Amniotic stem cell (primary cell): ENCODE measurements at regions not wholly inside any gene's neighbourhood (a gene's known extent, or its start where the extent isn't known, plus 50 kb on each side); places are given as distances from the start of the nearest gene placed in this dataset.

Experiments used
- DNase-seq: peaks from one replicate; lab custom pipeline; 2025; lab: John Stamatoyannopoulos, UW

DNA sequence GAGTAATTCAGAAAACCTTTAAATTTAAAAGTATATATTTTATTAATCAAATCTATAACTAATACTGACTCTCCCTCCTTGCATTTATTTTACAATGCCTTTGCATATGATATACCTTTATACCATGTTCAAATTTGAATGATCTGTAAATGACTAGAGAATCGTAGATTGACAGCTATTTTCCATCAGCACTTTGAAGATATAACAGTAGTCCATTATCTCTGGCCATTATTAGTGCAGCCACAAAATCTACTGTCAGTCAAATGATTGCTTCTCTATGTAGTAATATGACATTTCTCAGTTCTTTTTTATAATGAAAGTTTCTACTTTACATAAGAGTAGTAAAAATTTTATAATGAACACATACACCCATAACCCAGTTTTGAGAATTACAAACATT is 1054.8 kb upstream of the B3GALT2 start:
- DNase-seq = no peak

DNA sequence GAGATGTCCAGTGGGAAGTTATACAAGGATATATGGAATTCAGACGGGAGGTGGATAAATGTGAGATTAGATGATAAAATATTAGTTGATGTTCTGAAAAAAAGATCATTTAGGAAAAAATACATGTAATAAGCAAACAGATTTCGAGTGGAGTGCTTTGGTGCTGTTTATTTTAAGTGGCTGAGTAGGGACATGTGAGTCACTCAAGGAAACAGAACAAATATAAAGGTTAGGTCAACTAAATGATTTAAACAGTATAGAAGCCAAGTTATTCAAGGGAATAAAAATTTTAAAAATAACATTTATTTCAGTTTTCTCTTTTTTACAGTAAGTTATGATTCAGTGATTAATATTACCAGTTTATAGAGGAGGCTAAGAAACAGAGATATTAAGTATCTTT is 1046.7 kb upstream of the B3GALT2 start:
- no peak for DNase-seq

DNA sequence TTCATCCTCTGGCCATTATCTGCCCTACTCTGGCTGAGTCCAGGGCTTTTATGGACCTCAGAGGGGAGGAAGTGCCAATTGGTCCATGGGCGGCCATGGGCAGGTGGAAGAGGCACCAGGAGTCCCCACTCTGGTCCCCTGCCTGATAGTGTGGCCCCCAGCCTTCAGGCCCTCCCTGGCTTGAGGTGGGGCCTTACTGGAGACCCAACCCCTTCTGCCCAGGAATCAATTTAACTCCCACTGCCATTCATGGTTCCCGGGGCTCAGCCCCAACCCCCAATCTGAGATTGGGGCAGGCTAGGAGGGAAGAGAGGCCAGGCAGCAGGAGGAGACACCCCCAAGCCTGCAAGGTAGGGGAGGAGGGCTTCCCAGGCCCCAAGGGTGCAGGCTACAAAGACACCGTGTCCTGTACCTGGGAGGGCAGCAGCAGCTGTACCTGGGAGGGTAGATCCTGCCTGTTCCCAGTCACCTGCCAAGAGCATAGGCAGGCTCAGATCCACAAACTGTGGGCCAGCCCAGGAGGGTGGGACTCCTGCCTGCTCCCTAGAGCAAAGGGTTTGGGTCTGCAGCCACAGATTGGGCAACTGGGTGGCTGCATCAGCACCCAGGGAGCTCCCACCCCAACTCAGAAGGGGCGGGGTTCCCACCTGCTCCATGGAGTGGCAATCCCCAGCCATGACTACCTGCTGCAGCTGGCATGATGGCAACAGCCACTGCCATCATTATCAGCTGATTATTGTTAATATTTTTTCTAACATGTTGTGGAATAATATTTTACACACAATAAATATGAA is 1044.1 kb upstream of the B3GALT2 start:
- DNase-seq = no peak

DNA sequence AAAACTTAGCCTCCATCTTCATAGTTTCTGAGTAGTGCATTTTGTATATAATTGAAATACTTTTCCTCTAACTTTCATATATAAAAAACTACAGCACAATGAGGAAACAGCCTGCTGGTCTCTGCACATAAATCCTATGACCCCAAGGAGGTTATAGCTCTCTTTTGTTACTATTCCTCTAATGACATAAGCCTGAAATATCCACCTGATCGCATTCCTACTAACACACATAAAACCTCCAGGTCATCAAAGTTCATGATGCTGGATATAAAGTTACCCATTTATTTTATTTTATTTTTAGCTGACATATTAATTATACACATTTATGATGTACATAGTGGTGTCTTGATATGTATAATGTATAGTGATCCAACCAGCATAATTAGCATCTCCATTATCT is 1042.0 kb upstream of the B3GALT2 start:
- DNase-seq = no peak

DNA sequence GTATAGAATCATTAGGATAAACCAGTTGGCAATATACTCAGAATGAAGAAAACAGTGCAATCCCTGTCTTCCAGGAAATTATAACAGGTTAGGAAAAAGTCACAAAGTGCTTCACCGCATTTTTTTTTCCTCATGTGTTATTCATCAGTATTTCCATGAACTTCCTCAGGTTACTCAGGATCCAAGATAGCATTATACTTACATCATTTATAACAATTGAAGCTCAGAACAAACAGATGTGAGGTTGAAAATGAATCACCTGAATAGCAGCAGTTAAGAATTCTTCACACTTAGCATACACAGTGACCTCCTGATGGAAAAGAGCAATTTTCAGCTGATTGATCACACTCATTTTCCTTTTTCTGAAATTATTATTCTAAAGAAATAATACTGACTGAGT is 1040.7 kb upstream of the B3GALT2 start:
- no peak for DNase-seq

DNA sequence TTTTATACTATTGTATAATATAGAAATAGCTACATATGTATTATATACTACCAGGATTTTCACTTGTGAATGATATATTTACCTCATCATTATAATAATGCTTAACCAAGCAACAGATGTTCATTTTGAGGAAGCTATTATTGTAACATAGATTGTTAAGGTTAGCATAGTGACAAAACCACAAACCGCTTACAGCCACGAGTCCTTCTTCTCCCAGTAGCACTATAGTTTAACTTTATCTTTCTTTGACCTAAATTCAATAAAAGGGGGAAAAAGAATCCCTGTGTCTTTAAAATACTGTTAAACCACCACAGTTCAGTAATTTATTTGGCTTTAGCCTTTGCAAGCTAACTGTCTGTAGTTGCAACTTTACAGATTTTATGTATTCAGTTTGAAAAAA is 1039.4 kb upstream of the B3GALT2 start:
- DNase-seq = no peak

DNA sequence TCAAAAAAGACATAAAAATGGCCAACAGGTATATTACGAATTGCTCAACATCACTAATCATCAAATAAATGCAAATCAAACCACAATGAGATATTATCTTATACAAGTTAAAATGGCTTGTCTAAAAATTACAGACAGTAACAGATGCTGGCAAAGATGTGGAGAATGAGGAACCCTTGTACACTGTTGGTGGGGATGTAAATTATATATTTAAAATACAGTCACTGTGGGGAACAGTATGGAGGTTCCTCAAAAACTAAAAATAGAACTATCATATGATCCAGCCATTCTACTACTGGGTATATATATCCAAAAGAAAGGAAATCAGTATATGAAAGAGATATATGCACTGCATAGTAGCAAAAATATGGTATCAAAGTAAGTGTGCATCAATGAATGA is 1037.2 kb upstream of the B3GALT2 start:
- DNase-seq = no peak

DNA sequence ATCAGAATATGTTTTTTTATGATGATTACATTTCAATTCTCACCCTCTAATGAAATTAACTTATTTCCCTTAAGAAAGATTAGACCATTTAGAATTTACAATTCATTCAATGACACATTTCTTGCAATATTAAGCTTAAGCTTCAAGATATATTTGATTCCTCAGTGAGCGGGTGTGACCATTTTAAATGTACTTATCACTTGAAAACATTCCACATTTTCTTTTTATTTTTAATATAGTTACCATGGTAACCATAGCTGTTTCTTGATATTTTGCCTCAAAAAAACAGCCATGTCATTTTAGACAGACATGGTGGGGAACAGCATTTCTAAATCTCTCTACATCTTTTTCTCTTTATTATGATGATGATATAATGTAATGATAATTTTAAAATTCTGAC is 1029.0 kb upstream of the B3GALT2 start:
- DNase-seq = no peak

DNA sequence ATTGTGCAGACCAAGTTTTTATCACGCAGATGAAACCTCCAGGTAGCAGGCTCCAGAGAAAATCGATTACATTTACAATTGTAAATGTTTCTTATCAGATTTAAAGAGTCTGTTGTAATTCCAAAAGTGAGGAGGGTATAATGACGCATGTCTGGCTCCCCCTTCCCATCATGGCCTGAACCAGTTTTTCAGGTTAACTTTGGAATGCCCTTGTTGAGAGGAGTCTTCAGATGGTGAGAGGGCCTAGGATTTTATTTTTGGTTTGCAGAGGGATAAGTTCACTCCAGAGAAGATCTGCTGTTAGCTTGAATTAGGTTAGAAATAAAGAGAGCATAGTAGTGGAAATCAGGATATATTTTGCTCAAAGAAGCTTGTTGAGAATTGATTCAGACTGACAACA is 1028.3 kb upstream of the B3GALT2 start:
- no peak for DNase-seq

DNA sequence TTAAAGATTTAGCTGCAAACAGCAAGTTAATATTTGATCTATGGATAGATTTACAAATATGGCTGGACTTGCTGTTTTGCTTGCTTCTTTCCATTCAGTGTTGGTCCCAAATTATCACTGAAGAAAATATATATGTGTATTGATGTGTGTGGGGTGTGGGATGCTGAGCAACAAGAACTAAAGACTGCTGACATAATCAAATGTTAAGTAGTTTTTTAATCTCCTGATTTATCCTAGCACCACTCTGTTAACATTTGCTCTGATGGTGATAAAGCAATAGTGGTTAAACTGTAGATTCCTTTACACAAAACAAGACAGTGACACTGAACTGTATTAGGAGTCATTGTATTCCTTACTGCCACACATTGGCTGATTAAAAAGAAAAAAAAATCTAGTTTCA is 1023.5 kb upstream of the B3GALT2 start:
- DNase-seq = no peak

DNA sequence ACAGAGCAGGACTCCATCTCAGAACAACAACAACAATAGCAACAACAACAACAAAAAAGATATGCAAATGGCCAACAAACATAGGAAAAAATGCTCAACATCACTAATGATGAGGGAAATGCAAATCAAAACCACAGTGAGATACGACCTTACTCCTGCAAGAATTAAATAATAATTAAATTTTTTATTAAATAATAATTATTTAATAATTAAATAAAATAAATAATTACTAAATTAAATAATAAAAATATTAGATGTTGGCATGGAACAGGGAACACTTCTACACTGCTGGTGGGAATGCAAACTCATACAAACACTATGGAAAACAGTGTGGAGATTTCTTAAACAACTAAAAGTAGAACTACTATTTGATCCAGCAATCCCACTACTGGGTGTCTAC is 1022.3 kb upstream of the B3GALT2 start:
- DNase-seq = no peak

DNA sequence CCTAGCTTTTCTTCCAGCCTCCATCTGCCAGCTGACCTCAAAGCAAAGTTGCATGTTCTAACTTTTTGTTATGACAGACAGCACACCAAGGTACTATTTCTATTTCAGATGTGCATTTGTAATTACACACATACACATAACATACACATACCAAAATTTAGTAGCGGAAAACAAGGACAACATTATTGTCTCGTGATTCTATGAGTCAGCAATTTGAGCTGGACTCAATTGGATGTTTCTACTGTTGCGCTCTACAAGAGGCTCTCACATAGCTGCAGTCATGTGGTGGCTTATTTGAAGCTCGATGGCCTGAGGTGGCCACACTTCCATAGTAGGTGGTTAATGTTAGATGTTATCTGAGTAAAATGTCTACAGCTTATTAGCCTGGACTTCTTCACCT is 1010.1 kb upstream of the B3GALT2 start:
- no peak for DNase-seq

DNA sequence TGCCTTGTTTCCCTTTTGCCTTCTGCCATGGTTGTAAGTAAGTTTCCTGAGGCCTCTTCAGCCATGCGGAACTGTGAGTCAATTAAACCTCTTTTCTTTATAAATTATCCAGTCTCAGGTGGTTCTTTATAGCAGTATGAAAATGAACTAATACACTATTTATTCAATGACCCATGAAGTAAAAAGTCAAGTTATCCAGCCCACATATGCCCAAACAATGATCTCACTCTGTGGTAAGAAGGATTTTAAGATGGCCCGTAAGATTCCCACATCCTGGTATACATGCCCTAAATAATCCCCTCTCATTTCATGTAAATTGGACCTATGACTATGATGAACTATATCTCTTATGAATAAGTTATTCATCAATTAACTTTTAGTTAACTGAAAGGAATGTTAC is 1008.3 kb upstream of the B3GALT2 start:
- no peak for DNase-seq

DNA sequence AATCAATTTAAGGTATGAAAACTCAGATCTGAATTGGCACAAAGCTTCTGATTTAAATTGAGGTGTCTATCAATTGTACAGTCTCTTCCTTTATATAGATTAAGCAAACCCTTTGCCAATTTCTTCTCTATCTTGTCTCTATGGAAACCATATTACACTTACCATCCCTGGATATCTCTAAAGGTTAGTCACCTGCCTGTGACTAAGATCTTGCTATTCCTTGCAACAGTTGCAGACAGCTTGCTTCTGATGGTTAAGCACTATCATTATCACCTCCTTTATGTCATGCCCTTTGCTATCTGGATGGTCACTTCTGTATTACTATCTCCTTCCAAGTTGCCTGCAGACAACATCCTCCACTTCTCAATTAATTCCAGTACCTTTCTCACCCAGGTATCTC is 998.6 kb upstream of the B3GALT2 start:
- no peak for DNase-seq

DNA sequence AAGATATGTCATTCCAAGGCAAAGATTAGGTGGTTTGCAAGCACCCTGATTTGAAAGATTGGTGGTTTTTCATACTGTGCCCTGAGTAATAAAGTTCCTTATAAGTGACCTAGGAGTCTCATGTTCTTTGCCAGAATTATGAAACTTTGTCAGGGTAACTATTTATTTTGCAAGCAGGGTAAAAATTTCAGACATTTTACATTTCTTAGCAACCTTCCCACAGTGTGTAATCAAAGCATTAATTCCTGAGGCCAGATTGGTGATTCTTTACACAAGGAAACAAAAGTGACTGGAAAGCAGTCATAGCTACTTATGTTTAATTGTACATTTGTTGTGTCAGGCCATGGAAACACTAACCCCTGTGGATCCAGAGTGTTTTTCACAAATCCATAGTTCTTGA is 998.0 kb upstream of the B3GALT2 start:
- no peak for DNase-seq

DNA sequence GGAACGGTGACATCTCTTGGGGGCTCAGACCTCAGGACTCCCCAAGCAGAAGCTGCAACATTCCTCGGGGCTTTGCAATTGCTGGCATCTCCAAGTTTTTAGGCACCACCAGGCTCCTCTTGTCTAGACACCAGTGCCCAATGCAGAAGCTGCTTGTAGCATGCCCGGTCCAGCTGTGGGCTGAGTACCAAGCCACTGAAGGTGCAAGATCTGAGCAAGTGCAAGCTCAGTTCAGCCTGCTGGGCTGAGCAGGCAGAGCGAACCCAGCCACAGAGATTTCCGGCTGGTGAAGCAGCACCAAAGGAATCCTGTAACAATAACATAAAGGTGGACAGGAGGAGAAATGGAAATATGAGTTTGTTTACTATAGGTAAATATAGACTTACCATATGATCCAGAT is 995.4 kb upstream of the B3GALT2 start:
- no peak for DNase-seq

DNA sequence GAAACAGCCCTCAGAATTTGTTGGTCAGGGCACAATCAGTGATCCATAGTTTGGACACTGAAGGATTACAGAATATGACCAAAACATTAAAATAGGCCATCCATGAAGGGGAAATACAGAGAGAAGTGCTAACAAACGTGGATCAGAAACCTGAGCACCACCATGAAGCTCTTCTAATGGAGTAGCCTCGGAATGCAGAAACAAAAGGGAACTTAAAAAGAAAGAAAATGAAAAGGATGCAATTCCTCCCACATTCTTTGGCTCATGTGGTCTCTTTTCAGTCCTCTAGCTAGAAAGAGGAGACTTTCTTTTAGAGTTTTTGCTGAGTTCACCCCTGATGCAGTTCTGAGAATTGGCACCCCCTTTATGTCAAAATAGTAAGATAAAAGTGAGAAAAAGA is 989.8 kb upstream of the B3GALT2 start:
- DNase-seq = no peak

DNA sequence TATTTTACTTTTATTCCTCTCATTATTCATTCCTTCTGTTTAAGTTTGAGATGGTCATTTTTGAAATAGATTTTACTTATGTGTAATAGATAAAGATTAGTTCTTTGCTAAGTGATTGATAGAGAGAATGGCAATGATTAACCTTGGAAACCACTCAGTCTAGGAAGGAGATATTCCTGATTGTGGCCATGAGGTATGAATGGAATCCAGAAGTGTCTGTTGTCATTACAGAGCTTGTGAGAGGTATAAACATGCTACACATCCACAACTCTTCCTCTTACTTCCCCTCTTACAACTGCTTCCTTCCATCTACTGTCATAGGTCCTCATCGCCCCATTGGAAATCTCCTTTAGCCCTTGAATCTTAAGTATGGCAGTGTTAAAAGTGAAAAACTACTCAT is 988.8 kb upstream of the B3GALT2 start:
- no peak for DNase-seq

DNA sequence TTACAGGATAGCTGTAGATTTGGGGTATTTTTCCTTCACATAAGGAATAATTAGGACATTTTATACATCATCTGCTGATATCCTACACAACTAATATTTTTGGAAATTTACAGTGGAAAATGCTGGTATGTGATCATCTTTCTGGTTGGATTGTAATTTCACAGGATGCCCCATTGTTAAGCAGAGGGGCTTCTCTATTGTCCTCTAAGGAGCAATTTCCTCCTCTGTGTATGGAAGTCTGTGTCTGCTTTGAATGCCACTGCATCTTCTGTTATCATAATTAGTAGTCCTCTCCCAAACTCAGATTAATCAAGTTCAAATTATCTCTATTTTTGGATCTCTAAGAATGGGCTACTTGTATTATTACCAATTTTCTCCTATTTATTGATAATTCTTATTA is 988.1 kb upstream of the B3GALT2 start:
- no peak for DNase-seq

DNA sequence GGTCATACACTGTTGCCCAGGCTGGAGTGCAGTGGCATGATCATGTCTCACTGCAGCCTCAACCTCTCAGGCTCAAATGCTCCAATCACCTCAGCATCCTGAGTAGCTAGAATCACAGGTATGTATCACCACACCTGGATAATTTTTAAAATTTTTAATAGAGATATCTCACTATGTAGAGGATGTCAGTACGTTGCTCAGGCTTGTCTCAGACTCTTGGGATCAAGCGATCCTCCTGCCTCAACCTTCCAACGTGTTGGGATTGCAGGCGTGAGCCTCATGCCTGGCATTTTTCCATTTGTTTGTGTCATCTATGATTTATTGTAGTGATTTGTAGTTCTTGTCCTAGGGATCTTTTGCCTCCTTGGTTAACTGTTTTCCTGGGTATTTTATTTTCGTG is 985.2 kb upstream of the B3GALT2 start:
- DNase-seq = no peak

DNA sequence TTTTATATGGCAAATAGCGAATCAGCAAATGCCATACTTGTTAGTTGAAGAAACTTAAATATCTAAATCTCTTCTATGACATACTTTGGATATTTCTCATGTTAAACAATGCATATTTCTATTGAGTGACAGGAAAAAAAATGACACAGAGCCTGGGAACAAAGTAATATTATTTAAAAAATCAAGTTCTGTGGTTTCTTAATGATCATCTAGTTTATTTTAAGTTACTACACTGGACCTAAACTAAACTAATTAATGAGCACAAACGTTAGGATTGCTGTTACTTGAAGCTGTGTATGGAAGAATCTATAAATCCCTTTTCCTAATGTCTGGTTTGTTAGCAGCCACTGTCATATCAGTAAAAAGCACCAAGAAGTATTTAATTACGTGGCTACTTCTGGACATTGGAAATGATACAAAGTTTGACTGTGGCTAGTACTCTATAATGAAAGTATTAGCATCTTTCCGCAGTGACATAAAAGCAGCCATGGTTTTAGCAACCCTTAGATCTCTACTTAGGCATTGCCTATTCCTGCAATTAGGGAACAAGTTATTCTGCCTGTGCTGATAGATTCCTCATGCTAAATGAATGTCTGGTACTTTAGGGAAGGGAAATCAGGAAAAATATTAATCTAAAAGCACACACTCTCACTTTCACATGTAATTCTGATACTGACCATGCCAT is 981.7 kb upstream of the B3GALT2 start:
- no peak for DNase-seq

DNA sequence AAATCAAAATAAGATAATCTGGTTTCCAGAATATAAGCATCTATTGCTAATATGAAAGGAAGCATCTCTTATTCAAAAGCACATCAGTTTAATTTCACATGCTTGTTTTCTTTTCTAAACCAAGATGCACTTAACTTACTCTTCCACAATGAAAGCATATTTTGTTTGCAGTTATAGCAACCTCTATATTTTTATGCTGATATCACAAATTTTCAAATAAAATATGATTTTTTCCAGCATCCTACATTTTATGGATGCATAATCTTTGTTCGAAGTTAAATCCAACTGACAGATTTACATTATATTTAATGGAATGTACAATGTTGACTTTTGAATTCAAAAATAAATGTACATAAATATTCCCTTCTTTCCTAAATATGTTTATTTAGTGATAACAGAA is 978.3 kb upstream of the B3GALT2 start:
- DNase-seq = no peak

DNA sequence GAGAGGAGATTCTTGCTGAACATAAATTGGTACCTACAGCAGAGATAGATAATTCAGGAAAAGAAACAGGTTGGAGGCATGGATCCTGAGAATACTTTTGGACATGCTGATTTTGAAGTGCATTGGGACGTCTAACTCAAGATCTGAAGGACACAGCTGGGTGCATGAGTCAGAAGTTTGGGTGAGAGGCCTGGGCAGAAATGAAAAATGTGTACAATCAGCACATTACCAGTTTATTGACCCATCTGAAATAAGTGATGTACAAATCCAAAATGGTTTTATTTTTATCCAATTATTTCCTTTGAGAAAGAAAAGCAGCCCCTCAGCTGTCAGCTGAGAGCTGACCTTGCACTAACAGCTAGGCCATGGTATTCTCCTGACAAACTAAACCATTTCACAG is 975.2 kb upstream of the B3GALT2 start:
- DNase-seq = no peak

DNA sequence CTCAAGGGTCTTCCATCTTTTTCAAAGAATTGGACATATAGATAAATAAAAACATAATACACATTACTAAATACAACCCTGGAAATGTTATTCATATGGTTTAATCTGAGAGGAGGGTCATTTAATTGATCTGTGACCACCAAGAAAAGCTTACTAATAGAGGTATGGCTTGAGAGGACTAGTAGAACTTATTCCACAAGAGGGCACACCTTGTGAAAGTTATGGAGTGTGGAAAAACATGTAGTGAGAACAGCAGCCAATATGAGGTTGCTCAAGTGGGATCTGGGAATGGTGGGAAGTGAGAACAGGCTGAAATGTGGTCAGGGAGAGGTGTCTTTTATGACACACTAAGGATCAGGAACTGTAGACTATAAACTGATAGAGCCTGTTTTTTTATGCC is 973.5 kb upstream of the B3GALT2 start:
- no peak for DNase-seq
